ACC112 (cell line): ENCODE measurements at regions not wholly inside any gene's neighbourhood (a gene's known extent, or its start where the extent isn't known, plus 50 kb on each side); places are given as distances from the start of the nearest gene placed in this dataset.

Source experiments
- H2AFZ ChIP-seq: fragments of 200-600 bp; sonication (generic); one replicate; pipeline ENCODE4 v1.6.0; 2017; ENCODE audit warnings: antibody characterized with exemption, low read length; ENCODE audit not compliant: unreplicated experiment
- H3K27ac ChIP-seq: fragments of 200-600 bp; sonication (generic); 2 replicates; pipeline ENCODE4 v1.5.1; 2014; ENCODE audit warnings: low read depth, mild to moderate bottlenecking, antibody characterized with exemption, low read length, moderate library complexity
- H3K27me3 ChIP-seq: fragments of 200-600 bp; sonication (generic); 2 replicates; pipeline ENCODE4 v1.6.1; 2014; ENCODE audit warnings: mild to moderate bottlenecking, antibody characterized with exemption, low read length, moderate library complexity, mixed read lengths; ENCODE audit not compliant: insufficient read depth
- H3K36me3 ChIP-seq: fragments of 200-600 bp; sonication (generic); 2 replicates; pipeline ENCODE4 v1.6.1; 2016; ENCODE audit warnings: mild to moderate bottlenecking, antibody characterized with exemption, low read length, moderate library complexity, mixed read lengths; ENCODE audit not compliant: insufficient read depth
- H3K4me1 ChIP-seq: fragments of 200-600 bp; sonication (generic); one replicate; pipeline ENCODE4 v1.6.1; 2016; ENCODE audit warnings: low read length, mixed read lengths; ENCODE audit not compliant: insufficient read depth, unreplicated experiment, control insufficient read depth
- H3K4me3 ChIP-seq: fragments of 200-600 bp; sonication (generic); 2 replicates; pipeline ENCODE4 v1.5.1; 2014; ENCODE audit warnings: mild to moderate bottlenecking, low read depth, low read length
- H3K79me2 ChIP-seq: fragments of 200-600 bp; sonication (generic); one replicate; pipeline ENCODE4 v1.6.0; 2016; ENCODE audit warnings: low read length; ENCODE audit not compliant: control insufficient read depth, unreplicated experiment, insufficient read depth

GRCh38 chr9:85405566-85405950 lies 336.2 kb downstream of the AGTPBP1 start:
- Histone ChIP-seq H3K27ac (no peak overlapping the region), H3K79me2 (no peaks in the 10 kb centered on the region), H3K36me3 (no peaks in the 10 kb centered on the region), H3K27me3 (no peaks in the 10 kb centered on the region), H3K4me1 (no peaks in the 10 kb centered on the region), H3K4me3 (no peak overlapping the region), H2AFZ (no peak overlapping the region)

- Histone ChIP-seq H3K27me3 (no peaks in the 10 kb centered on the region), H3K4me1 (no peaks in the 10 kb centered on the region), H3K36me3 (no peaks in the 10 kb centered on the region), H3K27ac (no peak overlapping the region), H3K79me2 (no peaks in the 10 kb centered on the region), H2AFZ (no peak overlapping the region), H3K4me3 (no peak overlapping the region)
These were observed 336.7 kb downstream of the AGTPBP1 start for GRCh38 chr9:85404911-85405565.

- Histone ChIP-seq H3K4me3 (no peak overlapping the region), H3K4me1 (no peaks in the 10 kb centered on the region), H3K36me3 (no peaks in the 10 kb centered on the region), H3K27me3 (no peaks in the 10 kb centered on the region), H3K27ac (no peak overlapping the region), H3K79me2 (no peaks in the 10 kb centered on the region), H2AFZ (no peak overlapping the region)
These were observed 339.2 kb downstream of the AGTPBP1 start for GRCh38 chr9:85402551-85402950.

GRCh38 chr9:85401998-85402397 lies 339.8 kb downstream of the AGTPBP1 start:
- no peak overlapping the region for H3K4me3 ChIP-seq
- no peaks in the 10 kb centered on the region for H3K4me1 ChIP-seq
- H3K79me2 ChIP-seq = no peaks in the 10 kb centered on the region
- H2AFZ ChIP-seq = no peak overlapping the region
- no peak overlapping the region for H3K27ac ChIP-seq
- no peaks in the 10 kb centered on the region for H3K27me3 ChIP-seq
- H3K36me3 ChIP-seq = no peaks in the 10 kb centered on the region

- H3K36me3 ChIP-seq = no peaks in the 10 kb centered on the region
- no peak overlapping the region for H3K4me3 ChIP-seq
- no peak overlapping the region for H2AFZ ChIP-seq
- no peaks in the 10 kb centered on the region for H3K79me2 ChIP-seq
- no peak overlapping the region for H3K27ac ChIP-seq
- H3K4me1 ChIP-seq = no peaks in the 10 kb centered on the region
- no peaks in the 10 kb centered on the region for H3K27me3 ChIP-seq
These were observed 344.7 kb downstream of the AGTPBP1 start for GRCh38 chr9:85397005-85397404.

- no peaks in the 10 kb centered on the region for H3K36me3 ChIP-seq
- no peaks in the 10 kb centered on the region for H3K27me3 ChIP-seq
- no peak overlapping the region for H2AFZ ChIP-seq
- H3K79me2 ChIP-seq = no peaks in the 10 kb centered on the region
- no peak overlapping the region for H3K4me3 ChIP-seq
- H3K4me1 ChIP-seq = no peaks in the 10 kb centered on the region
- no peak overlapping the region for H3K27ac ChIP-seq
These were observed 349.5 kb downstream of the AGTPBP1 start for GRCh38 chr9:85392260-85392659.

- H3K27ac ChIP-seq = no peak overlapping the region
- H2AFZ ChIP-seq = no peak overlapping the region
- H3K36me3 ChIP-seq = no peaks in the 10 kb centered on the region
- no peak overlapping the region for H3K4me3 ChIP-seq
- no peaks in the 10 kb centered on the region for H3K27me3 ChIP-seq
- H3K4me1 ChIP-seq = no peaks in the 10 kb centered on the region
- H3K79me2 ChIP-seq = no peaks in the 10 kb centered on the region
These were observed 363.9 kb downstream of the AGTPBP1 start for GRCh38 chr9:85377731-85378289.

- H3K4me3 ChIP-seq = no peak overlapping the region
- no peak overlapping the region for H2AFZ ChIP-seq
- no peaks in the 10 kb centered on the region for H3K79me2 ChIP-seq
- no peaks in the 10 kb centered on the region for H3K27me3 ChIP-seq
- no peak overlapping the region for H3K27ac ChIP-seq
- H3K36me3 ChIP-seq = no peaks in the 10 kb centered on the region
- no peaks in the 10 kb centered on the region for H3K4me1 ChIP-seq
These were observed 373.0 kb downstream of the AGTPBP1 start for GRCh38 chr9:85368781-85369180.

- no peak overlapping the region for H3K4me3 ChIP-seq
- no peak overlapping the region for H3K27ac ChIP-seq
- H2AFZ ChIP-seq = no peak overlapping the region
- H3K27me3 ChIP-seq = no peaks in the 10 kb centered on the region
- H3K79me2 ChIP-seq = no peaks in the 10 kb centered on the region
- H3K36me3 ChIP-seq = no peaks in the 10 kb centered on the region
- H3K4me1 ChIP-seq = no peaks in the 10 kb centered on the region
These were observed 382.6 kb downstream of the AGTPBP1 start for GRCh38 chr9:85359161-85359560.

- Histone ChIP-seq H3K4me1 (no peaks in the 10 kb centered on the region), H3K27ac (no peak overlapping the region), H3K4me3 (no peak overlapping the region), H3K79me2 (no peaks in the 10 kb centered on the region), H3K36me3 (no peaks in the 10 kb centered on the region), H2AFZ (no peak overlapping the region), H3K27me3 (no peaks in the 10 kb centered on the region)
These were observed 392.7 kb downstream of the AGTPBP1 start for GRCh38 chr9:85349046-85349445.

- Histone ChIP-seq H2AFZ (no peak overlapping the region), H3K27ac (no peak overlapping the region), H3K4me3 (no peak overlapping the region), H3K36me3 (no peaks in the 10 kb centered on the region), H3K79me2 (no peaks in the 10 kb centered on the region), H3K4me1 (no peaks in the 10 kb centered on the region), H3K27me3 (no peaks in the 10 kb centered on the region)
These were observed 394.2 kb downstream of the AGTPBP1 start for GRCh38 chr9:85347541-85347940.
